Small intestine (tissue), 7 donors: ENCODE measurements at regions not wholly inside any gene's neighbourhood (a gene's known extent, or its start where the extent isn't known, plus 50 kb on each side); places are given as distances from the start of the nearest gene placed in this dataset.

Source experiments
- DNase-seq, 2 donors: peaks; one replicate each; pipeline versions ENCODE4 v3.0.0 to v3.0.0-alpha.2; 2013
- FAIRE-seq: peaks from 2 replicates; lab custom pipeline; 2012; peaks lifted over from hg19 to GRCh38; lab: Jason Lieb, UNC
- H3K27ac ChIP-seq, 3 donors: one replicate each; pipeline ENCODE4 v1.5.1; 2013; ENCODE audit warnings: low read length in 2 of 3, mild to moderate bottlenecking in 2 of 3, control low read depth in 1 of 3, inconsistent platforms in 1 of 3, low read depth in 1 of 3, moderate library complexity in 1 of 3
- H3K27me3 ChIP-seq, 3 donors: one replicate each; pipeline ENCODE4 v1.6.1; 2013; ENCODE audit warnings: low read length in 3 of 3, inconsistent platforms in 1 of 3; ENCODE audit not compliant: control insufficient read depth in 3 of 3, insufficient read depth in 3 of 3
- H3K36me3 ChIP-seq, 3 donors: one replicate each; pipeline ENCODE4 v1.6.1; 2013; ENCODE audit warnings: low read length in 3 of 3, inconsistent platforms in 1 of 3, low read depth in 1 of 3, mild to moderate bottlenecking in 1 of 3, moderate library complexity in 1 of 3; ENCODE audit not compliant: control insufficient read depth in 3 of 3, insufficient read depth in 2 of 3
- H3K4me1 ChIP-seq, 3 donors: one replicate each; pipeline ENCODE4 v1.6.1; 2013; ENCODE audit warnings: low read length in 2 of 3, inconsistent platforms in 1 of 3, low read depth in 1 of 3, mild to moderate bottlenecking in 1 of 3, moderate library complexity in 1 of 3; ENCODE audit not compliant: control insufficient read depth in 3 of 3, insufficient read depth in 2 of 3
- H3K4me3 ChIP-seq, 3 donors: one replicate each; pipeline ENCODE4 v1.5.1; 2013; ENCODE audit warnings: low read length in 3 of 3, control low read depth in 1 of 3, inconsistent platforms in 1 of 3, low read depth in 1 of 3, mild to moderate bottlenecking in 1 of 3, moderate library complexity in 1 of 3
- H3K9me3 ChIP-seq, 2 donors: one replicate each; pipeline ENCODE4 v1.6.1; 2013; ENCODE audit warnings: low read depth in 1 of 2, low read length in 1 of 2; ENCODE audit not compliant: control insufficient read depth in 2 of 2, insufficient read depth in 1 of 2
- WGBS, 3 donors: extraction: QIAGEN DNeasy Blood & Tissue Kit; methylation state at CpG; one replicate each; pipeline ENCODE4 v1.1.7; 2013; 5-methylcytosine and 5-hydroxymethylcytosine counted together
- donor health status: healthy with polysubstance abuse.
- donor health status: control.
- donor health status: control.
- donor health status: Bipolar disorder and iron deficiency.
- donor health status: healthy.

- FAIRE-seq (no peak), DNase-seq (no peak)
- Histone ChIP-seq H3K27ac (no peak overlapping the region), H3K4me3 (no peak overlapping the region), H3K9me3 (no peaks in the 10 kb centered on the region), H3K27me3 (peaks cover 0 to 2% (median 0%) of the 10 kb centered on the region in 3 donors), H3K4me1 (no peaks in the 10 kb centered on the region), H3K36me3 (no peaks in the 10 kb centered on the region)
- WGBS, 3 donors: 55 to 60% (median 57%) methylated on average over 2 of the region's 2 CpGs
Observed at GRCh38 chr7:31203551-31203950, 137.0 kb downstream of the NEUROD6 start.

GRCh38 chr7:31202801-31203200, 137.7 kb downstream of the NEUROD6 start:
- Histone ChIP-seq H3K27me3 (peaks cover 0 to 2% (median 0%) of the 10 kb centered on the region in 3 donors), H3K27ac (no peak overlapping the region), H3K36me3 (no peaks in the 10 kb centered on the region), H3K4me3 (no peak overlapping the region), H3K9me3 (peaks cover 0 to 6% of the 10 kb centered on the region in 2 donors), H3K4me1 (no peaks in the 10 kb centered on the region)
- 79 to 84% (median 83%) methylated on average over 6 of the region's 6 CpGs for WGBS, 3 donors
- FAIRE-seq (no peak), DNase-seq (no peak)

- WGBS, 3 donors: 4 to 9% (median 5%) methylated on average over 27 of the region's 27 CpGs
- Histone ChIP-seq H3K27me3 (peaks cover 0 to 2% (median 0%) of the 10 kb centered on the region in 3 donors), H3K27ac (no peak overlapping the region), H3K4me3 (no peak overlapping the region), H3K36me3 (no peaks in the 10 kb centered on the region), H3K4me1 (no peaks in the 10 kb centered on the region), H3K9me3 (peaks cover 0 to 3% of the 10 kb centered on the region in 2 donors)
- DNase-seq: peak; percentile 51 to 72
- FAIRE-seq: no peak
Observed at GRCh38 chr7:31192986-31193385, 140.9 kb downstream of the ADCYAP1R1 start.

- Histone ChIP-seq H3K36me3 (no peaks in the 10 kb centered on the region), H3K27me3 (peaks cover 0 to 2% (median 0%) of the 10 kb centered on the region in 3 donors), H3K9me3 (no peaks in the 10 kb centered on the region), H3K27ac (no peak overlapping the region), H3K4me1 (no peaks in the 10 kb centered on the region), H3K4me3 (no peak overlapping the region)
- DNase-seq (no peak), FAIRE-seq (no peak)
- WGBS, 3 donors: 57 to 76% (median 74%) methylated on average over 3 of the region's 3 CpGs
Observed at GRCh38 chr7:31190906-31191305, 138.8 kb downstream of the ADCYAP1R1 start.

GRCh38 chr7:31186202-31186601, 134.1 kb downstream of the ADCYAP1R1 start:
- FAIRE-seq: no peak
- Histone ChIP-seq H3K27ac (no peak overlapping the region), H3K9me3 (no peaks in the 10 kb centered on the region), H3K4me3 (no peak overlapping the region), H3K27me3 (peaks cover 0 to 2% (median 0%) of the 10 kb centered on the region in 3 donors), H3K36me3 (no peaks in the 10 kb centered on the region), H3K4me1 (no peaks in the 10 kb centered on the region)
- no peak for DNase-seq
- WGBS, 3 donors: 5 to 19% (median 10%) methylated on average over 1 of the region's 1 CpG

GRCh38 chr7:31175672-31176071, 123.6 kb downstream of the ADCYAP1R1 start:
- 56 to 67% (median 63%) methylated on average over 3 of the region's 3 CpGs for WGBS, 3 donors
- no peak overlapping the region for H3K4me3 ChIP-seq
- DNase-seq (no peak), FAIRE-seq (no peak)
- H3K9me3 ChIP-seq: no peaks in the 10 kb centered on the region
- no peak overlapping the region for H3K27ac ChIP-seq
- H3K36me3 ChIP-seq: no peaks in the 10 kb centered on the region
- no peaks in the 10 kb centered on the region for H3K27me3 ChIP-seq
- no peaks in the 10 kb centered on the region for H3K4me1 ChIP-seq

- H3K36me3 ChIP-seq: no peaks in the 10 kb centered on the region
- H3K4me1 ChIP-seq: no peaks in the 10 kb centered on the region
- no peak for DNase-seq
- no peak overlapping the region for H3K4me3 ChIP-seq
- H3K27ac ChIP-seq: no peak overlapping the region
- no peak for FAIRE-seq
- 62 to 70% (median 64%) methylated on average over 3 of the region's 3 CpGs for WGBS, 3 donors
- no peaks in the 10 kb centered on the region for H3K9me3 ChIP-seq
- no peaks in the 10 kb centered on the region for H3K27me3 ChIP-seq
Observed at GRCh38 chr7:31171984-31172383, 119.9 kb downstream of the ADCYAP1R1 start.

- Histone ChIP-seq H3K27ac (no peak overlapping the region), H3K36me3 (no peaks in the 10 kb centered on the region), H3K9me3 (no peaks in the 10 kb centered on the region), H3K4me3 (no peak overlapping the region), H3K4me1 (no peaks in the 10 kb centered on the region), H3K27me3 (peaks cover 0 to 4% (median 2%) of the 10 kb centered on the region in 3 donors)
- no peak for DNase-seq
- WGBS, 3 donors: 79 to 81% (median 80%) methylated on average over 9 of the region's 9 CpGs
- FAIRE-seq: no peak
Observed at GRCh38 chr7:31171216-31171785, 119.2 kb downstream of the ADCYAP1R1 start.
